ENCODE measurements at regions not wholly inside any gene's neighbourhood (a gene's known extent, or its start where the extent isn't known, plus 50 kb on each side); places are given as distances from the start of the nearest gene placed in this dataset.
A peak's percentile ranks its signal among the peaks of the same experiment; 100 is the strongest.
"Not testable (repeated sequence)": the region's sequence is repeated elsewhere in the genome, so short reads cannot be mapped to it uniquely, and the experiment has no call there.

DNA sequence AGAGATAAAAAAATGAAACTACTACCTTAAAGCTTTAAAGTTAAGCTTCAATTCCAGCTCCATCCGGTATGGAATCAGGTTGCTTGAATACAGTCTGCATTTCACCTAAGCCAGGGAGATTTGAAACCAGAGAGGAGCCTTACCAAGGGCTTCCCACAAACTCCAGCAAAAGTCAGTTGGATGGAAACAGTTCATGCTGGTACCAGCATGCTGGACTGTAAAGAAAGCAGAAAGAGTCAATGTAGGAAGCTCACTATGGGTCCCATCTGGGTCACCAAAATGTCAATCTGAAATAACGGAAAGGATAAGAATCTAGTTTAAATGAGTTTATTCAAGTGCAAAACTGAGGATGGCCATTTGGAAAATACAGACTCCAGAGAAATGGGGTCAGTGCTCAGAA is 65.3 kb downstream of the CDO1 start:
- DNase-seq = no peak

GRCh38 chr5:115749016-115749415 is 67.4 kb downstream of the CDO1 start:
- no peak for DNase-seq

- not testable (repeated sequence) for DNase-seq
Observed at GRCh38 chr5:115739245-115739644, 77.2 kb downstream of the CDO1 start.

GRCh38 chr5:115738830-115739229 is 77.6 kb downstream of the CDO1 start:
- DNase-seq = no peak

DNA sequence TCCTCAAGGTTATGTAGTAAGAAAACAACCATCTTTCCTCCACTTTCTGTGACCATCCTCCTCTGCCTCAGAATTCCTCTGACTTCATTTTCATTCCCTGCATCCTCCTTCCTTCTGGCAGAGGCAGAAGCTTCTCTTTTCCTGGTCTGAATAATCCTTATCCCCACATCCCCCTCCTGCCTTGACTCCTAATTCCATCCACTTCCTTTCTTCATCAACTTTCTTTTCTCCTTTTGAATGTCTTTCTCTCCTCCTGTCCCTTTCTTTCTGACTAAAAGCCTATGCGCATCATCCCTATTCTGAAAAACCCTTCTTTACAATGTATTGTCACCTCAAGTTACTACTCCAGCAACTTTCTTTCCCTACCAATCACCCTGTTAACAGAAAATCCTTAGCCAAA is 79.0 kb downstream of the CDO1 start:
- no peak for DNase-seq

DNA sequence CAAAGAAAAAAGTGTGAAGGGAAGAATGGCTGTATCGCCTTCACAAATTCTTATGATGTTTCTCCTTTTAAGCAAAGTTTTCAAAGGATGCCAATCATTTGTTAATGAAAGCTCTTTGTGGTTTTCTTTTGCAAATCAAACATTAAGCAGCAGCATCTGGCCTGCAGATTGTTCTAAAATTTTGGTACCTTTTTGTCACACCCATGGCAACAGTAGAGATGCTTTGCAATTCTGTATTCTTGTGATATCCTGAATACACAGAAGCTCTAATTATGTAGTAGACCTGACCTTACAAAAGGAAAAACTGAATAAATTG is 79.8 kb downstream of the CDO1 start:
- DNase-seq = no peak

DNA sequence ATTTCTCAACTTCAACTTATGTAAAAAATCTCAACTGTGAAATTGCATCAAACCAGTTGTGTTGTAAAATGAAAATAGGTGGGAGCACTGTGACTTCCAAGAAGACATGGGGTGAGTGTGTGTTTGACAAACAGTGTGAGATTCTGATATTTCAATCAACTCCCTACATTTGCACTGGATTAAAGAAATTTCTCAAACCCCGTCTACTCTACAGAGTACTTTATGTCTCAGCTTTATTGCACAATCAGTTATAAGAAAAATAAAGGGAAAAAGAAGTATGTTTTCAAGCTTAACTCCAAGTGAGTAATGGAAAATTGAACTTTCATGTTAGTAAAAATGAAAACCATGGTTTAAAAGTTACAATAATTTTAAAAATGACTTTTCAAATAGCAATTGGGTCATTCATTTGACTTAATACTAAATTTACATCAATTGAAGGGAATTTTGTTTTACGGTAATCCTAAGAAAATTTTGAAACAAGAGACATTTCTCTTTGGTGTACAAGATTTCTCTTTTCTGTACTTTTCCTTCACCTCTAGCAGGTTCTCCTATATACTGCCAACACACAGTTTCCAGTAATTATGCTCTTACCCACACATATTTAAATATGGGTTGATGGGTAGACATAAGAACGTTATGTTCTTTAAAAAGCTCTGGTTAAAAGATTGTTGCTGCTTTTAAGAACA is 80.3 kb downstream of the CDO1 start:
- no peak for DNase-seq

- peak in 1 of 14 donors; percentile 39 for DNase-seq
Observed at GRCh38 chr5:115735108-115735998, 81.1 kb downstream of the CDO1 start.

DNA sequence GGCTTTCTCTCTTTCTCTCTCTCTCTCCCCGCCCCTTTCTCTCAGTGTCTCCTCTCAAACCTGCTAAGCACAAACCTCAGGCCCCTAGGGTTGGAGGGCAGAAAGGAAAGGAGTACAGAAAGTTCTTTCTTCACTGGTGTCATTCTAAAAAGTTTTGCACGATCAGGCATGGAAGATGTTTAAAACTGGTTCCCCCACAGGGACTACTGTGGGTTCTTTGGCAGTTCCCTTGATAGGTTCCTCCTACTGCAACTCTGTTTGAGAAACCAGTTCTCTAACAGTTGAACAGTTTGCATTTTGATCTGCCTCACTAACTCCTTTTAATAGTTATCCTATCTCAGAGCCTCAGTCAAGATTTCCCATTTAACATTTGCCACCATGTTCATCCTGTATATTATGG is 82.9 kb downstream of the CDO1 start:
- DNase-seq = no peak

DNA sequence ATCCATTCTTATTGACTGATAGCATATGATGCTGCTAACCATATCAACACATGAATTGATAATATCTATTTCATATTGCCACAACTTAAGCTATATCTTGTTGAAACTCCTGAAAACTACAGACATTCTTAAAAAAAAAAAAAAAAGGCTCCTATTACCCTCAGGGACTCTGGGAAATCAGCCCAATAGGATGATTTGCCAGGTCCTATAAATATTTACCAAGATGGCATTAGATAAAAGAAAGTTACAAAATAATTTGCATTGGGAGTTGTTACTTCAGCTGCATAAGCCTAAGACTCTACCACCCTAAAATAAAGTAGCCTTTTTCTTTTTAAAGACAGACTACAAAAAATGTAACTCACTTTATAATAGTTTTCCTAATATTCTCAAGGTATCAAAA is 84.4 kb downstream of the CDO1 start:
- no peak for DNase-seq

- no peak for DNase-seq
Observed at GRCh38 chr5:115725522-115725921, 90.9 kb downstream of the CDO1 start.

DNA sequence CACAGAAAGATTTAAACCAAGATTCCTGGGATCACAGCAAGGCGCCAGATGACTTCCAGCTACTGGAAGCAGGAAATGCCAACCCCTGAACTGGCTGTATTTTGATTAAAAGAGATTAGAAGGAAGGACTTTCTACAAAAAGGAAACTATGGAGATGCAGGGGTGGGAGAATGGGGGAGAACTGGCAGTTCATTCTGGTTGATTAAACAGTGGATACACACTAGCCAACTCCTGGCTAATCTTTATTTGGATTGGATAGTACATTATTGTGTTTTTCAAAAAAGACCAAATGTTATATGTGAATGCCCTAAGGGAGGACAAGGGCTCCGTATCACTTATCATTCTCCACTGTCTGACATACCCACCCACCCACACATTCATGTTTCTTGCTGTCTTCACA is 93.2 kb downstream of the CDO1 start:
- DNase-seq = no peak

- no peak for DNase-seq
Observed at GRCh38 chr5:115720888-115721287, 95.1 kb upstream of the TMED7 start.

- DNase-seq = no peak
Observed at GRCh38 chr5:115718927-115719326, 93.1 kb upstream of the TMED7 start.

GRCh38 chr5:115713408-115713807 is 87.6 kb upstream of the TMED7 start:
- no peak for DNase-seq

DNA sequence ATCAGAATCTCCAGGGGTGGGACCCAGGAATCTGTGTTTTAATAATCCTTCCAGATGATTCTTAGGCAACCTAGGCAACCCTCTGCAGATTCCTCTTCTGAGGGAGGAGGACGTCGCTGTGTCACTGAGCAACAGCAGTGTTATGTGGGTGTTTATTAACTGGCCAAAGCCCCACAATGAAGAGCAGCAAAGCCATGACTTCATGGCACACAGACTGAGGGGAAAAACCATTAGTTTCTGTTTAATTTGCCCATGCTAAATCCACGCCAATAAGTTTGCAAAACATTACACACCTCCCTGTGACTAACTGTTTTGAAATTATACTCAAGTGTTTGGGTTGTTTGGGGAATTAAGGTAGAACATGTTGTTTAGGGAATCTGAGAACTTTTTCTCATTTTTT is 83.7 kb upstream of the TMED7 start:
- no peak for DNase-seq

GRCh38 chr5:115708819-115709477 is 83.1 kb upstream of the TMED7 start:
- no peak for DNase-seq

GRCh38 chr5:115703514-115703913 is 77.7 kb upstream of the TMED7 start:
- DNase-seq = no peak

DNA sequence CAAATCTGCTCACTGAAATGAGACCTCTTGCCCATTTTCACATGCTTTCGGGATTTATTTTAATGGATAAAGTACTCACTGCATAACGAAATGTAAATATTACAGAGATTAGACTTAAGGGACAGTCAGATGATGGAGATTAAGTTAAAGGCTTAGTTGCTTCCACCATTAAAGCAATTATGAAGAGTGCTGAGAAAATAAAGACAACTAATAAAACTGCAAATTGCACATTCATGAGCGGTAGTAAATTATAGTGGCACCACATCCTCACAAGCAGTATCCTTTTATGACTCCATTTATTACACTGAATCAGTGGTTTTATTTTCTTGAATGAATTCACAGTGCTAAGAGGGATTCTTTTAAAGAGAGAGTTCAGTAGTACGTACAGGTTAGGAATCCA is 76.2 kb upstream of the TMED7 start:
- DNase-seq = no peak

- no peak for DNase-seq
Observed at GRCh38 chr5:115699967-115700366, 74.1 kb upstream of the TMED7 start.

GRCh38 chr5:115696141-115696650 is 70.4 kb upstream of the TMED7 start:
- DNase-seq = no peak

DNA sequence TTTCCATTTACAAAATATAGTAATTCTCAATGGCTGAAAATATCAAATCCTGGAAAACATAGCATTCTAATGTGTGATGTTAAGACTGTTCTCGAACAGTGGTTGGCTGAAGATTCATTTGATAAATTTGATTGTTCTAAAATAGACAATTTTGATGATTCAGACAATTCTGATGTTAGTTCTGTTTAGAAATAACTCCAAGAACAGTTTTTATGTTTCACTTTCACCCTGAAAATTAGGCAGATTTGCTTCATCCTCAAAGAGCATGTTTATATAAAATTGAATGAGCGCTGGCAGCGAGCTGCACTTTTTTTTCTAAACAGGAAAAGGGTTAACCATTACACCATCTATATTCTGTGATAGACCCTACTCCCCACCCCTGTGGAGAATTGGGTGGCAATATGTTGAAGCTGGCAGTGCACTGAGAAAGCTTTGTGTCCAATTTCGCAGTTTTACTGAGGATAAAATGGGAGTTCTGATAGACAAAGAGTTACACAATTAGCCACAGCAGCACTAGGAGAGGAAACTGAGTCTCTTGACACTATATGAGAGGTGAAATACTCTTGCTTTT is 69.6 kb upstream of the TMED7 start:
- no peak for DNase-seq

DNA sequence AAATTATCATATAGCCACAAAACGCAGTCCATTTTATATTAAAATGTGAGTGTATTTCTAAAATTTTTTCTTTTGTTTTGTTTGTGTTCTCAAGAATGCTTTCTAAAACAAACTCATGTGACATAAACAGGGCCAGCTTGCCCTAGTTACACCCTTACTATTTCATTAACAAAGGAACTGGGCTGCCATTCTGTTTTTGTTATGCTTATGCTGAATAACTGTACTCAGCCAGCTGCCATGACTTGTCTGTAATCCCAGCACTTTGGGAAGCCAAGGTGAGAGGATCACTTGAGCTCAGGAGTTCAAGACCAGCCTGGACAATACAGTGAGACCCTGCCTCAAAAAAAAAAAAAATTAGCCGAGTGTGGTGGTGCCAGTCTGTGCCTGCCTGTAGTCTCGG is 66.0 kb upstream of the TMED7 start:
- not testable (repeated sequence) for DNase-seq

All from C1 segment of cervical spinal cord (tissue), 14 donors.